GM19043 (cell line): ENCODE measurements at regions not wholly inside any gene's neighbourhood (a gene's known extent, or its start where the extent isn't known, plus 50 kb on each side); places are given as distances from the start of the nearest gene placed in this dataset.
"Not testable (repeated sequence)": the region's sequence is repeated elsewhere in the genome, so short reads cannot be mapped to it uniquely, and the experiment has no call there.

Experiments used
- ATAC-seq: cut with Tn5 transposase; IDR thresholded peaks from one replicate; pipeline ENCODE4 v1.9.1; 2021; ENCODE audit warnings: low read depth; ENCODE audit not compliant: unreplicated experiment

GRCh38 chr12:116327992-116328391 is 50.5 kb upstream of the MED13L start:
- ATAC-seq: not testable (repeated sequence)

- no peak for ATAC-seq
Observed at GRCh38 chr12:116331876-116332275, 54.4 kb upstream of the MED13L start.

GRCh38 chr12:116332705-116333380 is 55.4 kb upstream of the MED13L start:
- no peak for ATAC-seq

- no peak for ATAC-seq
Observed at GRCh38 chr12:116333402-116333801, 55.9 kb upstream of the MED13L start.

GRCh38 chr12:116336542-116337065 is 59.1 kb upstream of the MED13L start:
- peak; percentile 71 for ATAC-seq

GRCh38 chr12:116337312-116337711 is 59.8 kb upstream of the MED13L start:
- ATAC-seq: no peak

- ATAC-seq: no peak
Observed at GRCh38 chr12:116338064-116338846, 60.8 kb upstream of the MED13L start.

GRCh38 chr12:116339062-116339461 is 61.6 kb upstream of the MED13L start:
- ATAC-seq: no peak

GRCh38 chr12:116339800-116340371 is 62.4 kb upstream of the MED13L start:
- no peak for ATAC-seq

GRCh38 chr12:116343331-116343884 is 65.9 kb upstream of the MED13L start:
- no peak for ATAC-seq

GRCh38 chr12:116346222-116346621 is 68.7 kb upstream of the MED13L start:
- no peak for ATAC-seq

- ATAC-seq: no peak
Observed at GRCh38 chr12:116346741-116347140, 69.2 kb upstream of the MED13L start.

- no peak for ATAC-seq
Observed at GRCh38 chr12:116347265-116347664, 69.8 kb upstream of the MED13L start.

GRCh38 chr12:116352315-116352835 is 74.9 kb upstream of the MED13L start:
- no peak for ATAC-seq

GRCh38 chr12:116353958-116354357 is 76.5 kb upstream of the MED13L start:
- no peak for ATAC-seq

- no peak for ATAC-seq
Observed at GRCh38 chr12:116354534-116354933, 77.0 kb upstream of the MED13L start.

GRCh38 chr12:116354950-116355783 is 77.7 kb upstream of the MED13L start:
- ATAC-seq: no peak

GRCh38 chr12:116358536-116358892 is 81.0 kb upstream of the MED13L start:
- ATAC-seq: no peak

GRCh38 chr12:116358893-116359761 is 81.6 kb upstream of the MED13L start:
- ATAC-seq: no peak
